IMR-90 (cell line): ENCODE measurements at regions not wholly inside any gene's neighbourhood (a gene's known extent, or its start where the extent isn't known, plus 50 kb on each side); places are given as distances from the start of the nearest gene placed in this dataset.
A peak's percentile ranks its signal among the peaks of the same experiment; 100 is the strongest.

ENCODE experiments used
- ATAC-seq: fragments of 200-7000 bp; cut with Tn5 transposase; 2 replicates; pipeline ENCODE4 v1.9.1; 2020; ENCODE audit warnings: low read depth, mild to moderate bottlenecking, moderate library complexity
- BruUV-seq: library from RNA; stranded (reverse); fragments of 400-500 nt; replicated peaks from 2 replicates; lab custom pipeline; 2021; lab: Mats Ljungman, UMichigan
- CTCF ChIA-PET: fragments of 300-600 bp; formaldehyde crosslinking; extraction: SDS; loops from one replicate; lab custom pipeline; 2021; ENCODE audit warnings: antibody characterized with exemption; lab: Yijun Ruan, JAX
- POLR2A ChIA-PET: fragments of 300-600 bp; sonication (Branson Sonifier 250); formaldehyde crosslinking; loops from one replicate; lab custom pipeline; 2022; ENCODE audit warnings: antibody characterized with exemption; ENCODE audit not compliant: unreplicated experiment; lab: Charles Lee
- DNase-seq: peaks from one replicate; pipeline ENCODE4 v3.0.0; 2013
- H2AFZ ChIP-seq: replicated peaks from 2 replicates; pipeline ENCODE3; 2013; ENCODE audit warnings: low read length, mild to moderate bottlenecking; ENCODE audit not compliant: poor library complexity
- H2AK5ac ChIP-seq: 2 replicates; pipeline ENCODE4 v1.6.1; 2013; ENCODE audit warnings: low read depth, low read length, inconsistent platforms
- H2AK9ac ChIP-seq: replicated peaks from 2 replicates; pipeline ENCODE3; 2013; ENCODE audit warnings: mild to moderate bottlenecking, low read depth, low read length, moderate library complexity; ENCODE audit not compliant: poor library complexity
- H2BK120ac ChIP-seq: 2 replicates; pipeline ENCODE4 v1.6.1; 2013; ENCODE audit warnings: low read depth, low read length, inconsistent platforms
- H2BK15ac ChIP-seq: 3 replicates; pipeline ENCODE4 v1.6.1; 2013; ENCODE audit warnings: low read depth, low read length, inconsistent platforms
- H2BK20ac ChIP-seq: 2 replicates; pipeline ENCODE4 v1.6.1; 2013; ENCODE audit warnings: low read depth, mild to moderate bottlenecking, inconsistent platforms, low read length, moderate library complexity
- H2BK5ac ChIP-seq: 2 replicates; pipeline ENCODE4 v1.6.1; 2013; ENCODE audit warnings: mild to moderate bottlenecking, low read depth, low read length, inconsistent platforms; ENCODE audit not compliant: poor library complexity, severe bottlenecking
- H3K14ac ChIP-seq: replicated peaks from 2 replicates; pipeline ENCODE4 v1.6.1; 2013; ENCODE audit warnings: low read depth, low read length, inconsistent platforms
- H3K18ac ChIP-seq: 2 replicates; pipeline ENCODE4 v1.6.1; 2013; ENCODE audit warnings: low read depth, low read length, control low read depth
- H3K23ac ChIP-seq: 2 replicates; pipeline ENCODE4 v1.6.1; 2013; ENCODE audit warnings: low read depth, low read length, inconsistent platforms
- H3K27ac ChIP-seq: 2 replicates; pipeline ENCODE4 v1.5.1; 2013; ENCODE audit warnings: mild to moderate bottlenecking, control low read depth, low read length; ENCODE audit not compliant: insufficient read depth
- H3K27me3 ChIP-seq: 2 replicates; pipeline ENCODE4 v1.6.1; 2013; ENCODE audit warnings: low read length; ENCODE audit not compliant: control insufficient read depth, insufficient read depth
- H3K36me3 ChIP-seq: 2 replicates; pipeline ENCODE4 v1.6.1; 2013; ENCODE audit warnings: low read length, mixed read lengths; ENCODE audit not compliant: control insufficient read depth, insufficient read depth
- H3K4ac ChIP-seq: 2 replicates; pipeline ENCODE4 v1.6.1; 2013; ENCODE audit warnings: low read depth, low read length, inconsistent platforms
- H3K4me1 ChIP-seq: 2 replicates; pipeline ENCODE4 v1.6.1; 2013; ENCODE audit warnings: low read length, mixed read lengths; ENCODE audit not compliant: control insufficient read depth, insufficient read depth
- H3K4me2 ChIP-seq: 2 replicates; pipeline ENCODE4 v1.6.1; 2013; ENCODE audit warnings: low read depth, mild to moderate bottlenecking, control low read depth, low read length, moderate library complexity
- H3K4me3 ChIP-seq: 2 replicates; pipeline ENCODE4 v1.5.1; 2013; ENCODE audit warnings: low read depth, mild to moderate bottlenecking, control low read depth, low read length, moderate library complexity; ENCODE audit not compliant: insufficient read depth
- H3K56ac ChIP-seq: 2 replicates; pipeline ENCODE4 v1.6.1; 2013; ENCODE audit warnings: low read length, inconsistent platforms; ENCODE audit not compliant: insufficient read depth; ENCODE audit errors: extremely low read depth
- H3K79me1 ChIP-seq, 2 experiments: 2 replicates each; pipeline ENCODE4 v1.6.1; 2013; ENCODE audit warnings: low read length in 2 of 2, inconsistent platforms in 1 of 2, low read depth in 1 of 2
- H3K9ac ChIP-seq: 2 replicates; pipeline ENCODE4 v1.6.1; 2013; ENCODE audit warnings: low read depth, low read length, control low read depth
- H3K9me1 ChIP-seq: 2 replicates; pipeline ENCODE4 v1.6.1; 2013; ENCODE audit warnings: low read length, inconsistent platforms; ENCODE audit not compliant: insufficient read depth
- H3K9me3 ChIP-seq: 2 replicates; pipeline ENCODE4 v1.6.1; 2013; ENCODE audit warnings: low read length; ENCODE audit not compliant: control insufficient read depth, insufficient read depth
- H4K20me1 ChIP-seq: 2 replicates; pipeline ENCODE4 v1.6.1; 2013; ENCODE audit warnings: low read length, inconsistent platforms; ENCODE audit not compliant: insufficient read depth
- H4K5ac ChIP-seq: 2 replicates; pipeline ENCODE4 v1.6.1; 2013; ENCODE audit warnings: mild to moderate bottlenecking, low read depth, low read length, control low read depth
- H4K8ac ChIP-seq, 2 experiments: 2 replicates each; pipeline ENCODE4 v1.6.1; 2013; ENCODE audit warnings: low read depth in 2 of 2, low read length in 2 of 2, control low read depth in 1 of 2, inconsistent platforms in 1 of 2
- H4K91ac ChIP-seq: 2 replicates; pipeline ENCODE4 v1.6.1; 2013; ENCODE audit warnings: low read depth, low read length, inconsistent platforms; ENCODE audit not compliant: insufficient read depth
- BHLHE40 ChIP-seq: fragments of 150-350 bp; IDR thresholded peaks from 2 replicates; pipeline ENCODE4 v1.6.1; 2016; ENCODE audit warnings: mild to moderate bottlenecking, low read depth, low read length
- CEBPB ChIP-seq: IDR thresholded peaks from 2 replicates; pipeline ENCODE4 v1.6.1; 2012; ENCODE audit warnings: low read depth, low read length, improper control_type of control experiment
- WGBS, 2 experiments: methylation state at CpG; one replicate each; pipeline versions ENCODE4 v1.1.5 to v1.1.7; 2013; ENCODE audit warnings: missing lambda C conversion rate in 2 of 2; ENCODE audit not compliant: insufficient read length in 1 of 2; ENCODE audit errors: extremely low coverage in 2 of 2; 5-methylcytosine and 5-hydroxymethylcytosine counted together
- dilution Hi-C: fragments of 300-500 bp; cut with HindIII; formaldehyde crosslinking; loops from one replicate; pipeline ENCODE4 v1.14.3; 2018; ENCODE audit warnings: low sequenced_read_pairs; ENCODE audit not compliant: unreplicated experiment
- in situ Hi-C: fragments of 300-500 bp; cut with MboI; formaldehyde crosslinking; loops from 3 replicates; pipeline ENCODE4 v1.14.3; 2019; ENCODE audit warnings: low sequenced_read_pairs, inconsistent platforms, mixed read lengths
- intact Hi-C: fragments of 100-400 bp; cut with micrococcal nuclease; formaldehyde crosslinking; loops from 2 replicates; pipeline ENCODE4 v1.10.0; 2022

DNA sequence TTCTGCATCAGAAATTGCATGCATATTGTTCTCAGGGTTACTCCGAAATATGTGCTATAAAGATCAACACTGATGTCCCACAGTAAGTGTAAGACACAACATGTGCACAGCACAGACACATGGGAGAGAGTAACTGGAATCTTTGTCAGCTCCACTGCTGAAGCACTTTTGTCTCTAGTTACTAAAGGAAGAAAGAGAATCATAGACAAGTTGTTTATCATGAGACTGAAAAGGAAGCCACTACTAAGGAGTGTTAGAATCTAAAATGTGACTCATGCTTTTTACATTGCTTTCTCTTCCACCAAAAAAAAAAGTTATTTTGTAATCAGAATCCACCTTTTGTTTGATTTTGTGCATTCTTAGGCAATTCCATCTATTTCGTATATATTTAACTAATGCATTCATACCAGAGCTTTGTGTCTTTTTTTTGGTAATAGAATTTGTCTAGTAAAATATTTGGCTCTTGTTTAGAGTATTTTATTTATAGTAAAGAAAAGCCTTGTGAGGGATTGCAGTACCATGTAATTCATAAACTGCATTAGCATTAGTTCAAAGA is 502.4 kb downstream of the FBXO15 start:
- peak; percentile 77 for DNase-seq
- intact Hi-C loops = no loop called here
- peak overlapping the region; percentile 69 for H3K4ac ChIP-seq
- H4K20me1 ChIP-seq = no peaks in the 10 kb centered on the region
- peak overlapping the region; percentile 98 for H3K18ac ChIP-seq
- H4K8ac ChIP-seq = peak overlapping the region in 1 of 2 experiments; percentile 46; a peak in 2 of 4 replicates
- TF ChIP-seq BHLHE40 = peak; percentile 19; the same call in 1 of the 2 replicates
- no peak for TF ChIP-seq CEBPB
- ChIA-PET POLR2A (no interaction called here), CTCF (interaction anchor here (0.7 kb wide), 2 partner anchors 103 to 510 kb away, joined by 3 read pairs; no protein-coding TSS in a partner anchor)
- peak overlapping the region; percentile 94 for H2BK5ac ChIP-seq
- peak overlapping the region; percentile 47; the same call in 1 of the 2 replicates for H3K27ac ChIP-seq
- peak overlapping the region; percentile 86; the same call in 1 of the 2 replicates for H3K4me2 ChIP-seq
- no peaks in the 10 kb centered on the region for H3K36me3 ChIP-seq
- H3K23ac ChIP-seq = peak overlapping the region; percentile 39; the same call in 1 of the 2 replicates
- peak overlapping the region; percentile 80; the same call in 1 of the 2 replicates for H4K5ac ChIP-seq
- peak overlapping the region; percentile 31 for H3K14ac ChIP-seq
- H3K9ac ChIP-seq = no peak overlapping the region; the same call in 1 of the 2 replicates
- no TSS peak for BruUV-seq
- H4K91ac ChIP-seq = peak overlapping the region; percentile 53; the same call in 1 of the 2 replicates
- H2AK9ac ChIP-seq = no peak overlapping the region
- H2BK120ac ChIP-seq = peak overlapping the region; percentile 93; the same call in 1 of the 2 replicates
- no peak overlapping the region for H3K4me3 ChIP-seq
- no peak overlapping the region for H2AFZ ChIP-seq
- peak; percentile 77 for ATAC-seq
- WGBS, 2 experiments = no CpG with 5 or more reads among the region's 2 CpGs
- peak overlapping the region; percentile 62 for H3K56ac ChIP-seq
- peaks cover 7 to 33% of the 10 kb centered on the region in 2 experiments for H3K79me1 ChIP-seq
- in situ Hi-C loops = no loop called here
- no peaks in the 10 kb centered on the region for H3K27me3 ChIP-seq
- peak overlapping the region; percentile 96 for H2BK20ac ChIP-seq
- H3K9me1 ChIP-seq = peaks cover 6% of the 10 kb centered on the region; the same call in 1 of the 2 replicates
- peak overlapping the region; percentile 95 for H2BK15ac ChIP-seq
- H3K9me3 ChIP-seq = no peaks in the 10 kb centered on the region
- peaks cover 15% of the 10 kb centered on the region for H3K4me1 ChIP-seq
- dilution Hi-C loops = no loop called here
- peak overlapping the region; percentile 74; the same call in 1 of the 2 replicates for H2AK5ac ChIP-seq
